BE2C (cell line): ENCODE measurements at regions not wholly inside any gene's neighbourhood (a gene's known extent, or its start where the extent isn't known, plus 50 kb on each side); places are given as distances from the start of the nearest gene placed in this dataset.

Experiments used
- DNase-seq: peaks from one replicate; pipeline ENCODE4 v3.0.0-alpha.2; 2020
- H3K27me3 ChIP-seq: fragments of 250-450 bp; sonication (Bioruptor Pico); 2 replicates; pipeline ENCODE4 v1.5.1; 2020; ENCODE audit warnings: mild to moderate bottlenecking
- H3K36me3 ChIP-seq: fragments of 250-450 bp; sonication (Bioruptor Pico); 2 replicates; pipeline ENCODE4 v1.5.1; 2020; ENCODE audit warnings: mild to moderate bottlenecking
- H3K4me1 ChIP-seq: fragments of 250-450 bp; sonication (Bioruptor Pico); 2 replicates; pipeline ENCODE4 v1.5.1; 2020
- H3K4me3 ChIP-seq: 2 replicates; pipeline ENCODE4 v1.5.1; 2011; ENCODE audit warnings: low read depth, low read length
- H3K9me3 ChIP-seq: fragments of 250-450 bp; sonication (Bioruptor Pico); 2 replicates; pipeline ENCODE4 v1.5.1; 2020
- TF ChIP-seq, protein P1 (sequence below): IDR thresholded peaks from 2 replicates; pipeline ENCODE4 v1.5.1; 2012; ENCODE audit warnings: mild to moderate bottlenecking, low read depth, low read length

- Histone ChIP-seq H3K36me3 (no peaks in the 10 kb centered on the region), H3K27me3 (0 out of 2 replicates have a peak, but pooled peaks cover 3% of the 10 kb centered on the region), H3K4me3 (no peak overlapping the region), H3K4me1 (no peaks in the 10 kb centered on the region), H3K9me3 (no peaks in the 10 kb centered on the region)
- DNase-seq = no peak
- TF ChIP-seq, protein P1, sequence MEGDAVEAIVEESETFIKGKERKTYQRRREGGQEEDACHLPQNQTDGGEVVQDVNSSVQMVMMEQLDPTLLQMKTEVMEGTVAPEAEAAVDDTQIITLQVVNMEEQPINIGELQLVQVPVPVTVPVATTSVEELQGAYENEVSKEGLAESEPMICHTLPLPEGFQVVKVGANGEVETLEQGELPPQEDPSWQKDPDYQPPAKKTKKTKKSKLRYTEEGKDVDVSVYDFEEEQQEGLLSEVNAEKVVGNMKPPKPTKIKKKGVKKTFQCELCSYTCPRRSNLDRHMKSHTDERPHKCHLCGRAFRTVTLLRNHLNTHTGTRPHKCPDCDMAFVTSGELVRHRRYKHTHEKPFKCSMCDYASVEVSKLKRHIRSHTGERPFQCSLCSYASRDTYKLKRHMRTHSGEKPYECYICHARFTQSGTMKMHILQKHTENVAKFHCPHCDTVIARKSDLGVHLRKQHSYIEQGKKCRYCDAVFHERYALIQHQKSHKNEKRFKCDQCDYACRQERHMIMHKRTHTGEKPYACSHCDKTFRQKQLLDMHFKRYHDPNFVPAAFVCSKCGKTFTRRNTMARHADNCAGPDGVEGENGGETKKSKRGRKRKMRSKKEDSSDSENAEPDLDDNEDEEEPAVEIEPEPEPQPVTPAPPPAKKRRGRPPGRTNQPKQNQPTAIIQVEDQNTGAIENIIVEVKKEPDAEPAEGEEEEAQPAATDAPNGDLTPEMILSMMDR = no peak
These were observed 108.5 kb downstream of the ELAPOR2 start for GRCh38 chr7:86950944-86951343.

GRCh38 chr7:86950360-86950759 is 109.1 kb downstream of the ELAPOR2 start:
- no peaks in the 10 kb centered on the region for H3K9me3 ChIP-seq
- no peaks in the 10 kb centered on the region for H3K36me3 ChIP-seq
- DNase-seq = no peak
- no peaks in the 10 kb centered on the region for H3K4me1 ChIP-seq
- no peak overlapping the region for H3K4me3 ChIP-seq
- TF ChIP-seq, protein P1 = no peak
- H3K27me3 ChIP-seq = peaks cover 3% of the 10 kb centered on the region; the same call in 1 of the 2 replicates

DNA sequence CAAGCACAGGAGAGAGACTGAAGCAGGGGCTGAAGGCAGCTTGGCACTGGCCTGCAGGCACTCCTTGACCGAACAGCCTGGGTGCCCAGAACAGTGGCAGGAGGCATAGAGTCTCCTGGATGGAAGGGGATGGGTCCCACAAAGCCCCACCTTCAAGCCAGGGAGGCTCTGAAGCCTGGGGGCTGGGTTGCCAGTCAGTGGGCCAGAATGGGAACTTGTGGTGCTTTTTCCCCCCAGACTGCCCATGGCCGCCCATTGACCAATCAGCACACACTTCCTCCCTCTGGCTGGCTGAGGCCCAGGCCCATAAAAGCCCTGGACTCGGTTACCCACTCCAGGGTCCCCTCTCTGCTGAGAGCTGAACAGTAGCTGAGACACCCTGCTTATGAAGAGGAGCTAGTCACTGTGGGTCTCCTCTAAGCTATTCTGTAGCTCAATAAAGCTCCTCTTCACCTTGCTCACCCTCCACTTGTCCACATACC is 109.6 kb downstream of the ELAPOR2 start:
- H3K36me3 ChIP-seq = no peaks in the 10 kb centered on the region
- no peaks in the 10 kb centered on the region; the same call in 1 of the 2 replicates for H3K27me3 ChIP-seq
- H3K9me3 ChIP-seq = no peaks in the 10 kb centered on the region
- TF ChIP-seq, protein P1 = no peak
- H3K4me3 ChIP-seq = no peak overlapping the region
- no peak for DNase-seq
- no peaks in the 10 kb centered on the region; the same call in 1 of the 2 replicates for H3K4me1 ChIP-seq

GRCh38 chr7:86949052-86949778 is 110.2 kb downstream of the ELAPOR2 start:
- Histone ChIP-seq H3K4me3 (no peak overlapping the region), H3K4me1 (no peaks in the 10 kb centered on the region; the same call in 1 of the 2 replicates)
- DNase-seq = no peak

DNA sequence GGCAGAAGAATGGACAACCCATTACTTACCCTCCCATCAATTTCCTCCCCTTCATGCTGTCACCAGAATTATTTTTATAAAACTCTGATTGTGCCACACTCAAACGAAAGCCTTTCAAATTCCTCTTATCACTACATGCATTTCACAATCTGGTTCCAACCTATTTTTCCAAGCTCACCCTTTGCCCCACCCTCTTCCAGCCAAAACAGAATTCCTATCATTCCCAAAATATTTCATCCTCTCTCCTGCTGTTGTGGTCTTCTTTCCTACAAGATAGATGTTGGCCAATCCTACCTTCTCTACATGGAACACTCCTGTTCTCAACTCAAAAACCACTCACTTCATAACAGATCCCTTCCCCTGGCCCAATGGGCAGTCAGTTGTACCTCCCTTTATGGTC is 111.5 kb downstream of the ELAPOR2 start:
- H3K27me3 ChIP-seq = no peaks in the 10 kb centered on the region; the same call in 1 of the 2 replicates
- no peak overlapping the region for H3K4me3 ChIP-seq
- TF ChIP-seq, protein P1 = no peak
- DNase-seq = no peak
- H3K36me3 ChIP-seq = no peaks in the 10 kb centered on the region
- H3K9me3 ChIP-seq = no peaks in the 10 kb centered on the region
- no peaks in the 10 kb centered on the region; the same call in 1 of the 2 replicates for H3K4me1 ChIP-seq

More at GRCh38 chr7:86949052-86949778, 110.2 kb downstream of the ELAPOR2 start:
- no peaks in the 10 kb centered on the region for H3K36me3 ChIP-seq
- TF ChIP-seq, protein P1 = no peak
- H3K27me3 ChIP-seq = no peaks in the 10 kb centered on the region; the same call in 1 of the 2 replicates
- H3K9me3 ChIP-seq = no peaks in the 10 kb centered on the region

DNA sequence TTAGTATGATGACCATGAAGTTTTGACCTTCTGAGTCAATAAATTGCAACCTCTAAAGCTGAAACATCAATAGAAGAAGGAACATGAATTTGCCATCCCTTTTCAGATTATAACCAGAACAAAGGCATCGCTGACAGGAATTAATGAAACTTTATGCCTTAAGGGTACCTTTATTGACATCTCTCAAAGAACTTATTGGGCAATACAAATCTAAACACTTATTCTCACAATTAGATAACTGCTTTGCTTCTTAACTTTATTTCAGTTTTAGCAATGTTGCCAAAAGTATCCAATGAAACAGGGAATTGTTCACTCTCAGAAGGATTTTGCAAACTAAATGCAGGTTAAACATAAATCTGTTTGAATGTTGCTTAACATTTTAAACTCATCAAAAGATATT is 116.0 kb downstream of the ELAPOR2 start:
- Histone ChIP-seq H3K4me1 (no peaks in the 10 kb centered on the region; the same call in 1 of the 2 replicates), H3K36me3 (no peaks in the 10 kb centered on the region), H3K27me3 (no peaks in the 10 kb centered on the region; the same call in 1 of the 2 replicates), H3K9me3 (no peaks in the 10 kb centered on the region), H3K4me3 (no peak overlapping the region)
- DNase-seq = no peak
- TF ChIP-seq, protein P1 = no peak
